Lower leg skin (tissue), 4 donors: ENCODE measurements at regions not wholly inside any gene's neighbourhood (a gene's known extent, or its start where the extent isn't known, plus 50 kb on each side); places are given as distances from the start of the nearest gene placed in this dataset.

Experiments
- DNase-seq, 2 donors: peaks; one replicate each; pipeline ENCODE4 v3.0.0-alpha.2; 2019; ENCODE audit warnings: low spot score in 2 of 2
- H3K4me3 ChIP-seq: fragments of 200-600 bp; sonication (generic); 2 replicates; pipeline ENCODE4 v1.5.1; 2017; ENCODE audit warnings: mild to moderate bottlenecking, low read depth; ENCODE audit not compliant: poor library complexity, severe bottlenecking
- POLR2A ChIP-seq, 2 donors: fragments of 450-650 bp; IDR thresholded peaks; one replicate each; pipeline ENCODE4 v1.6.1; 2016 to 2017; ENCODE audit warnings: antibody characterized with exemption in 2 of 2, mild to moderate bottlenecking in 1 of 2, moderate library complexity in 1 of 2
- WGBS, 2 donors: methylation state at CpG; one replicate each; pipeline ENCODE4 v1.1.5; 2018; 5-methylcytosine and 5-hydroxymethylcytosine counted together
- intact Hi-C: fragments of 100-400 bp; cut with DNase I; formaldehyde crosslinking; loops from one replicate; pipeline ENCODE4 v1.15.0; 2023; ENCODE audit warnings: low total_unique reads
- TF ChIP-seq, protein P1 (sequence below), 3 donors: fragments of 450-650 bp; IDR thresholded peaks; one replicate each; pipeline ENCODE4 v1.5.1; 2016; ENCODE audit warnings: antibody characterized with exemption in 3 of 3, mild to moderate bottlenecking in 3 of 3, moderate library complexity in 2 of 3

DNA sequence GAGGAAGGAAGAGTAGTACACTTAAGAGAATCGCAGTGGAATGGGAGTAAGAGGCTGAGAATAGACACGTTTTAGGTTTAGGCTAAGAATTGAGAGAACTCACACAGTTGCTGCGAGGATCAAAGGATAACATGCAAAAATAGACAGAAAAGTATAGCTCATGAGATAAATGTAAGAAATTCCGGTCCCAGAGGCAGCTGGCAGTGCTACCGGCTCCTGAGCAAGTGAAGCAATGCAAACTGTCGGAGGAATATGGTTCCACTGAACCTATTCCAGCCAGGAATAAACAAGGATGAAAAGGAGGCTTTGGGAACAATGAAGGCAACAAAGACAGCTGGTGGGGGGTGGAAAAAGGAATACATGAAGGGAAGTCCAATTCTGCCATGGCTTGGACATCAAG lies 191.8 kb downstream of the QDPR start:
- TF ChIP-seq, protein P1, sequence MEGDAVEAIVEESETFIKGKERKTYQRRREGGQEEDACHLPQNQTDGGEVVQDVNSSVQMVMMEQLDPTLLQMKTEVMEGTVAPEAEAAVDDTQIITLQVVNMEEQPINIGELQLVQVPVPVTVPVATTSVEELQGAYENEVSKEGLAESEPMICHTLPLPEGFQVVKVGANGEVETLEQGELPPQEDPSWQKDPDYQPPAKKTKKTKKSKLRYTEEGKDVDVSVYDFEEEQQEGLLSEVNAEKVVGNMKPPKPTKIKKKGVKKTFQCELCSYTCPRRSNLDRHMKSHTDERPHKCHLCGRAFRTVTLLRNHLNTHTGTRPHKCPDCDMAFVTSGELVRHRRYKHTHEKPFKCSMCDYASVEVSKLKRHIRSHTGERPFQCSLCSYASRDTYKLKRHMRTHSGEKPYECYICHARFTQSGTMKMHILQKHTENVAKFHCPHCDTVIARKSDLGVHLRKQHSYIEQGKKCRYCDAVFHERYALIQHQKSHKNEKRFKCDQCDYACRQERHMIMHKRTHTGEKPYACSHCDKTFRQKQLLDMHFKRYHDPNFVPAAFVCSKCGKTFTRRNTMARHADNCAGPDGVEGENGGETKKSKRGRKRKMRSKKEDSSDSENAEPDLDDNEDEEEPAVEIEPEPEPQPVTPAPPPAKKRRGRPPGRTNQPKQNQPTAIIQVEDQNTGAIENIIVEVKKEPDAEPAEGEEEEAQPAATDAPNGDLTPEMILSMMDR (IDR thresholded peaks at IDR 0.05) = no peak
- TF ChIP-seq POLR2A (IDR thresholded peaks at IDR 0.05) = no peak
- no peak for DNase-seq
- intact Hi-C loops = no loop called here
- H3K4me3 ChIP-seq = no peak overlapping the region
- 84 to 86% methylated on average over 6 of the region's 6 CpGs for WGBS, 2 donors

DNA sequence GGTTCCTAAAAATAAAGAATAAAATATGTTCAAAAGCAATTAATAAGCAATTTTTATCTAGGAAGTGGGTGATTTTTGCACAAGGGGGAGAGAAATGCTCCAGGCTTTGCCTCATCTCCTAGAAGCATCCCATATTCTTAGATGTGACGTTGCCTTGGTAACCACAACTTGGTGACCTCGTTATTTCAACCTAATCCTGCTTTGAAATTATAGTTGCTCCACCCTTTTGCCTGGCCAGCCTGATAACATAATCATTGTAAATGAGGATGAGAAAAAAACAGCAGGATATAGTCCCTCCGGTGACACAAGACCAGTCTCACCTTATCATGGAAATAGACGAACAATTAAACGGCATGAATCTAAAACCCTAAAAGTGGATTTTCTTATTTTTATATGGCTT lies 194.4 kb downstream of the QDPR start:
- H3K4me3 ChIP-seq = no peak overlapping the region
- intact Hi-C loops = no loop called here
- 79% methylated on average over 5 of the region's 5 CpGs for WGBS, 2 donors
- no peak for DNase-seq
- no peak for TF ChIP-seq POLR2A (IDR thresholded peaks at IDR 0.05)
- TF ChIP-seq, protein P1 (IDR thresholded peaks at IDR 0.05) = no peak

DNA sequence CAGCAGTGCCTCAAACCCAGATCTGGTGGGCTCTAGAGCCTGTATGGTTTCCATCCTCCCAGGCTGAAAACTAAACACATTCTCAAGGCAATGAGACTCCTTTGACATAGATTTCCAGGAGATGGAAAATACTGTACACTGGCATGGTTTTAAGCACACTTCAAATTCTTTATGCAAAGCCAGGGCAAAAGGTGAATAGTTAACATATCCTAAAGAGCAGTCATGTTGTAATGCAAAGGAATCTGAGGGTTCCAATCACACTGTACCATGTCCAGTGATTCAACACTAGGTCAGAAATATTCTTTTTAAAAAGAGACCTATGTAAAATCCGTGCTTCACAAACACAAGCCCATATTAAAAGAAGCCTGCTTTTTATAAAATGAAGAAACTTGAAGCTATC lies 195.3 kb downstream of the QDPR start:
- DNase-seq = no peak
- H3K4me3 ChIP-seq = no peak overlapping the region
- 92 to 96% methylated on average over 1 of the region's 1 CpG for WGBS, 2 donors
- TF ChIP-seq, protein P1 (IDR thresholded peaks at IDR 0.05) = no peak
- TF ChIP-seq POLR2A (IDR thresholded peaks at IDR 0.05) = no peak
- intact Hi-C loops = no loop called here

DNA sequence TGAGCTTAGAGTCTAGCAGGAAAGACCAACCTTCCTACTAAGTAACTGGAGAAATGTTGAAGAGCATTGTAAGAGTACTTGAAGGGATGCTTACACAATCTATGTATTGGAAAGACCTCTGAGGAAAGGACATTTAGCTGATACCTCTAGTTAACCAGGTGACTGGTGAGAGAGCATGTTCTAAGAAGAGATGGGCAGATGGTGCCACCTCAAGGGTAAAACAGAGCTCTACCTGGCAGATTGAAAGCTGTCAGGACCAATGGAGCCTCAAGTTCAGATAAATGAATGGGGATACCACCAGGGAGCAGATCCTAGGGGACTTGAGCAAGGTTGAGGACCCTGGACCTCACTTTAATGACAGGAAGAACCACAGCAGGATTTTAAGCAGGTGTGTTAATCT lies 196.4 kb downstream of the QDPR start:
- no peak overlapping the region for H3K4me3 ChIP-seq
- intact Hi-C loops = no loop called here
- no peak for DNase-seq
- TF ChIP-seq, protein P1 (IDR thresholded peaks at IDR 0.05) = no peak
- TF ChIP-seq POLR2A (IDR thresholded peaks at IDR 0.05) = no peak

DNA sequence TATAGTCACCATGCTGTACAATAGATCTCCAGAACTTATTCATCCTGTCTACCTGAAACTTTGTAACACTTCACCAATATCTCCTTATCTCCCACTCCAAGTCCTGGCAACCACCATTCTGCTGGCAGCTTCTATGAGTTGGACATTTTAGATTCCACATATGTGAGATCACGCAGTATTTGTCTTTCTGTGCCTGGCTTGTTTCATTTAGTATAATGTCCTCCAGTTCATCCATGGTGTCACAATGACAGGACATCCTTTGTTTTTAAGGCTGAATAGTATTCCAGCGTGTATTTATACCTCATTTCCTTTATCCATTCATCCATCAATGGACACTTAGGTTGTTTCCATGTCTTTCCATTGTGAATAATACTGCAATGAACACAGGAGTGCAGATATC lies 198.7 kb downstream of the QDPR start:
- H3K4me3 ChIP-seq = no peak overlapping the region
- WGBS, 2 donors = 81 to 82% methylated on average over 2 of the region's 2 CpGs
- intact Hi-C loops = no loop called here
- TF ChIP-seq, protein P1 (IDR thresholded peaks at IDR 0.05) = no peak
- TF ChIP-seq POLR2A (IDR thresholded peaks at IDR 0.05) = no peak
- DNase-seq = no peak

DNA sequence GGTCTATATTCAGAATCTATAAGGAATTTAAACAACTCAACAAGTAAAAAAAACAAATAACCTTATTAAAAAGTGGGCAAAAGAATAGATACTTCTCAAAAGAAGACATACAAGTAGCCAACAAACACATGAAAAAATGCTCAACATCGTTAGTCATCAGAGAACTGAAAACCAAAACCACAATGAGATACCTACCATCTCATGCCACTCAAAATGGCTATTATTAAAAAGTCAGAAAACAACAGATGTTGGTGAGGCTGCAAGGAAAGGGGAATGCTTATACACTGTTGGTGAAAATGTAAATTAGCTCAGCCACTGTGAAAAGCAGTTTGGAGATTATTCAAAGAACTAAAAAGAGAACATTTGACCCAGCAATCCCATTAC lies 201.6 kb downstream of the QDPR start:
- DNase-seq = no peak
- no peak for TF ChIP-seq POLR2A (IDR thresholded peaks at IDR 0.05)
- TF ChIP-seq, protein P1 (IDR thresholded peaks at IDR 0.05) = no peak
- intact Hi-C loops = no loop called here
- WGBS, 2 donors = 66 to 68% methylated on average over 1 of the region's 1 CpG
- no peak overlapping the region for H3K4me3 ChIP-seq
